NCI-H1417 (cell line): ENCODE measurements at regions not wholly inside any gene's neighbourhood (a gene's known extent, or its start where the extent isn't known, plus 50 kb on each side); places are given as distances from the start of the nearest gene placed in this dataset.

Experiments used
- DNase-seq, 3 experiments: peaks; one replicate each; lab custom pipeline; 2025; lab: John Stamatoyannopoulos, UW

GRCh38 chr5:88544136-88544645 is 275.5 kb upstream of the TMEM161B start:
- DNase-seq = no peak

- DNase-seq = no peak
These were observed 274.1 kb upstream of the TMEM161B start for GRCh38 chr5:88542786-88543185.

GRCh38 chr5:88540471-88541115 is 271.9 kb upstream of the TMEM161B start:
- peak in 1 of 3 experiments; percentile 44 for DNase-seq

- no peak for DNase-seq
These were observed 271.2 kb upstream of the TMEM161B start for GRCh38 chr5:88539693-88540365.

GRCh38 chr5:88539026-88539425 is 270.4 kb upstream of the TMEM161B start:
- DNase-seq = no peak

GRCh38 chr5:88536146-88536545 is 267.5 kb upstream of the TMEM161B start:
- no peak for DNase-seq

GRCh38 chr5:88524941-88525340 is 256.3 kb upstream of the TMEM161B start:
- no peak for DNase-seq

GRCh38 chr5:88519066-88519465 is 250.4 kb upstream of the TMEM161B start:
- DNase-seq = no peak

- no peak for DNase-seq
These were observed 249.7 kb upstream of the TMEM161B start for GRCh38 chr5:88518131-88519016.

GRCh38 chr5:88515881-88516819 is 247.5 kb upstream of the TMEM161B start:
- peak; percentile 27 to 81 (median 52) for DNase-seq

GRCh38 chr5:88515068-88515467 is 246.4 kb upstream of the TMEM161B start:
- no peak for DNase-seq

- DNase-seq = peak in 1 of 3 experiments; percentile 8
These were observed 240.8 kb upstream of the TMEM161B start for GRCh38 chr5:88509403-88509802.

GRCh38 chr5:88507261-88507660 is 238.6 kb upstream of the TMEM161B start:
- DNase-seq = no peak

GRCh38 chr5:88503406-88503805 is 234.8 kb upstream of the TMEM161B start:
- peak in 1 of 3 experiments; percentile 10 for DNase-seq

- peak in 1 of 3 experiments; percentile 10 for DNase-seq
These were observed 234.3 kb upstream of the TMEM161B start for GRCh38 chr5:88503041-88503345.

GRCh38 chr5:88502179-88503040 is 233.8 kb upstream of the TMEM161B start:
- DNase-seq = peak in 1 of 3 experiments; percentile 16

GRCh38 chr5:88495810-88496209 is 227.2 kb upstream of the TMEM161B start:
- no peak for DNase-seq

GRCh38 chr5:88490874-88491273 is 222.2 kb upstream of the TMEM161B start:
- no peak for DNase-seq

GRCh38 chr5:88489364-88489763 is 220.7 kb upstream of the TMEM161B start:
- DNase-seq = no peak

GRCh38 chr5:88488561-88488960 is 219.9 kb upstream of the TMEM161B start:
- no peak for DNase-seq

- DNase-seq = no peak
These were observed 219.5 kb upstream of the TMEM161B start for GRCh38 chr5:88488130-88488529.
